Naive thymus-derived CD4-positive, alpha-beta T cell (primary cell): ENCODE measurements at regions not wholly inside any gene's neighbourhood (a gene's known extent, or its start where the extent isn't known, plus 50 kb on each side); places are given as distances from the start of the nearest gene placed in this dataset.

ENCODE experiments used
- ATAC-seq: fragments of 150-1000 bp; cut with Tn5 transposase; 2 replicates; pipeline ENCODE4 v1.10.0; 2021; ENCODE audit warnings: mild to moderate bottlenecking, moderate library complexity
- CTCF ChIA-PET: fragments of 350-600 bp; sonication (Branson Sonifier 250); formaldehyde crosslinking; loops from one replicate; lab custom pipeline; 2021; ENCODE audit warnings: antibody characterized with exemption; lab: Charles Lee
- POLR2A ChIA-PET: fragments of 350-600 bp; sonication (Branson Sonifier 250); formaldehyde crosslinking; loops from one replicate; lab custom pipeline; 2021; ENCODE audit warnings: antibody characterized with exemption, inconsistent platforms; lab: Charles Lee
- DNase-seq, 9 donors: peaks; one replicate each; pipeline versions ENCODE4 v3.0.0 to v3.0.0-alpha.2; 2020 to 2022; ENCODE audit warnings: mixed read lengths in 1 of 9
- H3K27ac ChIP-seq: one replicate; pipeline ENCODE4 v1.7.0; 2013; ENCODE audit warnings: mild to moderate bottlenecking, low read depth, low read length, moderate library complexity
- H3K27me3 ChIP-seq, 2 donors: one replicate each; pipeline ENCODE4 v1.7.0; 2013; ENCODE audit warnings: low read length in 2 of 2, mild to moderate bottlenecking in 2 of 2, moderate library complexity in 2 of 2; ENCODE audit not compliant: control insufficient read depth in 2 of 2, insufficient read depth in 2 of 2
- H3K36me3 ChIP-seq, 3 experiments: 1 replicate in 2 of 3; 2 replicates in 1 of 3; pipeline ENCODE4 v1.7.0; 2013; ENCODE audit warnings: low read length in 3 of 3, mild to moderate bottlenecking in 3 of 3, moderate library complexity in 1 of 3; ENCODE audit not compliant: insufficient read depth in 3 of 3, control insufficient read depth in 2 of 3
- H3K4me1 ChIP-seq, 2 donors: one replicate each; pipeline ENCODE4 v1.7.0; 2013; ENCODE audit warnings: low read length in 2 of 2, mild to moderate bottlenecking in 2 of 2, moderate library complexity in 1 of 2; ENCODE audit not compliant: control insufficient read depth in 2 of 2, insufficient read depth in 2 of 2
- H3K4me3 ChIP-seq: 2 replicates; pipeline ENCODE4 v1.7.0; 2013; ENCODE audit warnings: mild to moderate bottlenecking, low read length
- H3K9me3 ChIP-seq, 3 experiments: 1 replicate in 2 of 3; 2 replicates in 1 of 3; pipeline ENCODE4 v1.7.0; 2013; ENCODE audit warnings: low read length in 3 of 3; ENCODE audit not compliant: control insufficient read depth in 2 of 3
- H3K27ac Mint-ChIP-seq, 9 donors: one replicate each; pipeline ENCODE4 v1.8.0; 2020 to 2022; ENCODE audit warnings: mixed read lengths in 9 of 9, mild to moderate bottlenecking in 8 of 9, moderate library complexity in 5 of 9, inconsistent platforms in 2 of 9
- H3K27me3 Mint-ChIP-seq, 5 donors: one replicate each; pipeline ENCODE4 v1.8.0; 2021 to 2022; ENCODE audit warnings: mixed read lengths in 5 of 5, mild to moderate bottlenecking in 1 of 5
- H3K36me3 Mint-ChIP-seq, 5 donors: one replicate each; pipeline ENCODE4 v1.8.0; 2020 to 2022; ENCODE audit warnings: mixed read lengths in 5 of 5, mild to moderate bottlenecking in 3 of 5, inconsistent platforms in 1 of 5
- H3K4me1 Mint-ChIP-seq, 7 donors: one replicate each; pipeline ENCODE4 v1.8.0; 2020 to 2022; ENCODE audit warnings: mixed read lengths in 7 of 7, mild to moderate bottlenecking in 3 of 7, inconsistent platforms in 1 of 7
- H3K4me3 Mint-ChIP-seq, 10 donors: one replicate each; pipeline ENCODE4 v1.8.0; 2020 to 2022; ENCODE audit warnings: mild to moderate bottlenecking in 10 of 10, mixed read lengths in 10 of 10, moderate library complexity in 6 of 10, inconsistent platforms in 2 of 10
- H3K9me3 Mint-ChIP-seq, 11 donors: one replicate each; pipeline ENCODE4 v1.8.0; 2020 to 2022; ENCODE audit warnings: mixed read lengths in 11 of 11, mild to moderate bottlenecking in 4 of 11, inconsistent platforms in 1 of 11, moderate library complexity in 1 of 11
- intact Hi-C, 2 donors: fragments of 100-400 bp; cut with micrococcal nuclease; formaldehyde crosslinking; loops; one replicate each; pipeline ENCODE4 v1.15.1; 2023

DNA sequence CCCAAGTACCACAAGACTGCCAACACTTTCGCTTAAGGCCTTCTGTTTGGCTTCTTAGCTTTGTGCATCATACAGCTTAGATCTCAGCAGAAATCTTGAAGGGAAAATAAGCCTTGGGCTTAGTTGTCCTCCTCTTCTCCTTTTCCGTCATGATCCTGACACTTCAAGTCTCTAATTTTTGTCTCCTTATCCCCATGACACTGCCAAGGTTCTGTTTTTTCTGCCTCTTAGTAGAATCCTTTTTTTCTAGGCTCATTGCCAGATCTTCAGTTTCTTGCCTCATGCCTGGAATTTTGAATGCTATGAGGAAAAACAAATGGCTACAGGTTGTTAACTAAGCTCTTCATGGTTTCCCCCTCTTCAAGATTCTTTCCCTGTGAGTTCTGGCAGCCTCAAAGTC is 450.4 kb downstream of the LRFN5 start:
- Histone ChIP-seq H3K4me3 (no peak overlapping the region), H3K9me3 (no peaks in the 10 kb centered on the region), H3K4me1 (no peaks in the 10 kb centered on the region), H3K36me3 (no peaks in the 10 kb centered on the region), H3K27ac (no peak overlapping the region), H3K27me3 (no peaks in the 10 kb centered on the region)
- Mint-ChIP-seq H3K36me3 (no peaks in the 10 kb centered on the region), H3K4me1 (no peaks in the 10 kb centered on the region), H3K27ac (no peak overlapping the region), H3K4me3 (no peak overlapping the region), H3K27me3 (no peaks in the 10 kb centered on the region), H3K9me3 (peaks cover 0 to 11% (median 4%) of the 10 kb centered on the region in 11 donors)
- ChIA-PET POLR2A (no interaction called here), CTCF (no interaction called here)
- ATAC-seq (no peak), DNase-seq (no peak)
- intact Hi-C loops: no loop called here

DNA sequence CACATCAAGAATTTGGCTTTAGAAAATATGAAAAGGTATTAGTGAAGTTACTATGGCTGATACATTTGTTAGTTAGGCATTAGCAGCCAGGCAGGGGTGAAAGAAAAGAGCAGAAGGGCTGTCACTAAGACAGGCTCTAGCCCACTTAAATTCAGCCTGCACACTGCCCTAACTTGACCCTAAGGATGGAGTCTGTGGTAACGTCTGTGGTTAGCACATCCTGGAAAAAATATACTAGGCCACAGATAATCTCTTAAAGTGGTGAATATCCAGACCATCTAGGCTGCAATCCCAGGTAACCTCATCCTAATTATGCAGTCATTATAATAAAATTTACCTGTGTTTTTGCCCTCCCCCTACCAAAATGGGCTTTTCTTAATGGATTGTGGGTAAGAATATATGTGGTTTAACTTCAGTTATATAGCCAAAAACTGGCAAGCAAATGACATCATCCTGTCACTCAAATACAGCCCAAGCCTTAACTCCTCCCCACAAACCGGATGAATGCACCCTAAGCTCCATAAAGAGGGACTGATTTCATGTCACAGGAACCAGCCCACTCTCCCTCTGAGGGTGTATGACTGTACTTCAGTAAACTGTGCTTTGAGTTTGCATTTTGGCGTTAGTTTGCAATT is 440.9 kb downstream of the LRFN5 start:
- Histone ChIP-seq H3K4me3 (no peak overlapping the region), H3K27me3 (no peaks in the 10 kb centered on the region), H3K36me3 (no peaks in the 10 kb centered on the region), H3K4me1 (no peaks in the 10 kb centered on the region), H3K9me3 (no peaks in the 10 kb centered on the region), H3K27ac (no peak overlapping the region)
- H3K27ac Mint-ChIP-seq: no peak overlapping the region
- DNase-seq (no peak), ATAC-seq (no peak)
- CTCF ChIA-PET: no interaction called here
- H3K4me3 Mint-ChIP-seq: no peak overlapping the region
- POLR2A ChIA-PET: no interaction called here
- H3K27me3 Mint-ChIP-seq: no peaks in the 10 kb centered on the region
- H3K4me1 Mint-ChIP-seq: no peaks in the 10 kb centered on the region
- H3K36me3 Mint-ChIP-seq: no peaks in the 10 kb centered on the region
- peaks cover 0 to 11% (median 4%) of the 10 kb centered on the region in 11 donors for H3K9me3 Mint-ChIP-seq
- intact Hi-C loops: no loop called here

- intact Hi-C loops: no loop called here
- ChIA-PET CTCF (no interaction called here), POLR2A (no interaction called here)
- Histone ChIP-seq H3K27ac (no peak overlapping the region), H3K27me3 (no peaks in the 10 kb centered on the region), H3K36me3 (no peaks in the 10 kb centered on the region), H3K4me3 (no peak overlapping the region), H3K9me3 (no peaks in the 10 kb centered on the region), H3K4me1 (no peaks in the 10 kb centered on the region)
- Mint-ChIP-seq H3K36me3 (no peaks in the 10 kb centered on the region), H3K4me3 (no peak overlapping the region), H3K9me3 (peaks cover 0 to 12% (median 4%) of the 10 kb centered on the region in 11 donors), H3K4me1 (peaks cover 0 to 1% (median 0%) of the 10 kb centered on the region in 7 donors), H3K27me3 (no peaks in the 10 kb centered on the region), H3K27ac (no peak overlapping the region)
- no peak for ATAC-seq
- DNase-seq: no peak
Observed at GRCh38 chr14:42045383-42045782, 438.7 kb downstream of the LRFN5 start.

- ChIA-PET POLR2A (no interaction called here), CTCF (no interaction called here)
- Histone ChIP-seq H3K36me3 (no peaks in the 10 kb centered on the region), H3K4me1 (no peaks in the 10 kb centered on the region), H3K4me3 (no peak overlapping the region), H3K27me3 (no peaks in the 10 kb centered on the region), H3K9me3 (peaks cover 0 to 7% (median 0%) of the 10 kb centered on the region in 3 experiments), H3K27ac (no peak overlapping the region)
- H3K36me3 Mint-ChIP-seq: no peaks in the 10 kb centered on the region
- intact Hi-C loops: no loop called here
- no peak overlapping the region for H3K27ac Mint-ChIP-seq
- no peaks in the 10 kb centered on the region for H3K27me3 Mint-ChIP-seq
- no peak for ATAC-seq
- no peaks in the 10 kb centered on the region for H3K4me1 Mint-ChIP-seq
- H3K9me3 Mint-ChIP-seq: peaks cover 0 to 32% (median 5%) of the 10 kb centered on the region in 11 donors
- no peak overlapping the region for H3K4me3 Mint-ChIP-seq
- no peak for DNase-seq
Observed at GRCh38 chr14:42028607-42029006, 421.9 kb downstream of the LRFN5 start.

DNA sequence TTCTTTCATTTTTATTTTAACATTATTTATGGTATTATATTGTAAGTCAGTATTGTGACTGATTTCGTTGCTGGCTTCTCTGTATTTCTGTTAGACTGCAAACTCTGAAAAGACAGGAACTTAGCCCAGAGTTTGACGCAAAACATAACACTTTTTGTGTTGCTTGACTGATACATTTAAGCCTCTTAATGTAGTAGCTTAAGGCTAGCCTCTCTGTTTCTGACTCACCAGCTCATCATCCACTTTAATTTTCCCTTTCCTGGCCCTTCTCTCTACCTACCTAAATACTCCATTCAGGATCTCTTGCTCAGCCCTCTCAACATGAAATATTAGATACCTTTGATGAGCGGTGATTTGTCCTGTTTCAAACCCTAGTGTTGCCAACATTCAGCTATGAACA is 420.6 kb downstream of the LRFN5 start:
- ATAC-seq (no peak), DNase-seq (no peak)
- Histone ChIP-seq H3K27ac (no peak overlapping the region), H3K36me3 (no peaks in the 10 kb centered on the region), H3K4me3 (no peak overlapping the region), H3K27me3 (no peaks in the 10 kb centered on the region), H3K9me3 (peaks cover 0 to 7% (median 0%) of the 10 kb centered on the region in 3 experiments), H3K4me1 (no peaks in the 10 kb centered on the region)
- no peaks in the 10 kb centered on the region for H3K4me1 Mint-ChIP-seq
- peaks cover 0 to 32% (median 6%) of the 10 kb centered on the region in 11 donors for H3K9me3 Mint-ChIP-seq
- H3K27ac Mint-ChIP-seq: no peak overlapping the region
- ChIA-PET CTCF (no interaction called here), POLR2A (no interaction called here)
- no peaks in the 10 kb centered on the region for H3K36me3 Mint-ChIP-seq
- no peaks in the 10 kb centered on the region for H3K27me3 Mint-ChIP-seq
- no peak overlapping the region for H3K4me3 Mint-ChIP-seq
- intact Hi-C loops: no loop called here

- ChIA-PET CTCF (no interaction called here), POLR2A (no interaction called here)
- intact Hi-C loops: no loop called here
- ATAC-seq (no peak), DNase-seq (no peak)
- Histone ChIP-seq H3K27me3 (no peaks in the 10 kb centered on the region), H3K27ac (no peak overlapping the region), H3K4me1 (no peaks in the 10 kb centered on the region), H3K9me3 (peaks cover 0 to 7% (median 0%) of the 10 kb centered on the region in 3 experiments), H3K36me3 (no peaks in the 10 kb centered on the region), H3K4me3 (no peak overlapping the region)
- no peaks in the 10 kb centered on the region for H3K27me3 Mint-ChIP-seq
- no peaks in the 10 kb centered on the region for H3K36me3 Mint-ChIP-seq
- peaks cover under 1 to 38% (median 12%) of the 10 kb centered on the region in 11 donors for H3K9me3 Mint-ChIP-seq
- H3K4me3 Mint-ChIP-seq: no peak overlapping the region
- no peak overlapping the region for H3K27ac Mint-ChIP-seq
- H3K4me1 Mint-ChIP-seq: no peaks in the 10 kb centered on the region
Observed at GRCh38 chr14:42023452-42023851, 416.8 kb downstream of the LRFN5 start.

- no peaks in the 10 kb centered on the region for H3K4me1 ChIP-seq
- no peak overlapping the region for H3K4me3 ChIP-seq
- H3K9me3 ChIP-seq: no peaks in the 10 kb centered on the region
- ChIA-PET POLR2A (no interaction called here), CTCF (no interaction called here)
- H3K27me3 ChIP-seq: no peaks in the 10 kb centered on the region
- Mint-ChIP-seq H3K36me3 (peaks cover 0 to 3% (median 0%) of the 10 kb centered on the region in 5 donors), H3K4me3 (no peak overlapping the region), H3K9me3 (peaks cover 0 to 19% (median 9%) of the 10 kb centered on the region in 11 donors), H3K27ac (no peak overlapping the region), H3K27me3 (no peaks in the 10 kb centered on the region), H3K4me1 (no peaks in the 10 kb centered on the region)
- no peaks in the 10 kb centered on the region for H3K36me3 ChIP-seq
- H3K27ac ChIP-seq: no peak overlapping the region
- DNase-seq (no peak), ATAC-seq (no peak)
- intact Hi-C loops: no loop called here
Observed at GRCh38 chr14:42014301-42014700, 407.6 kb downstream of the LRFN5 start.
